HG02610 (cell line): ENCODE measurements at regions not wholly inside any gene's neighbourhood (a gene's known extent, or its start where the extent isn't known, plus 50 kb on each side); places are given as distances from the start of the nearest gene placed in this dataset.
"Not testable (repeated sequence)": the region's sequence is repeated elsewhere in the genome, so short reads cannot be mapped to it uniquely, and the experiment has no call there.

Experiments used
- ATAC-seq: cut with Tn5 transposase; IDR thresholded peaks from one replicate; pipeline ENCODE4 v1.9.1; 2021; ENCODE audit warnings: mild to moderate bottlenecking, moderate library complexity; ENCODE audit not compliant: unreplicated experiment

- not testable (repeated sequence) for ATAC-seq
Measured at GRCh38 chrX:115840729-115841409, 279.9 kb downstream of the PLS3 start.

GRCh38 chrX:115850986-115851385, 290.0 kb downstream of the PLS3 start:
- not testable (repeated sequence) for ATAC-seq

- not testable (repeated sequence) for ATAC-seq
Measured at GRCh38 chrX:115853260-115853659, 292.3 kb downstream of the PLS3 start.

GRCh38 chrX:115881170-115881569, 289.4 kb upstream of the AGTR2 start:
- ATAC-seq = not testable (repeated sequence)

- ATAC-seq = not testable (repeated sequence)
Measured at GRCh38 chrX:115884121-115884520, 286.4 kb upstream of the AGTR2 start.

GRCh38 chrX:115888041-115888440, 282.5 kb upstream of the AGTR2 start:
- ATAC-seq = not testable (repeated sequence)

GRCh38 chrX:115888519-115888918, 282.0 kb upstream of the AGTR2 start:
- ATAC-seq = not testable (repeated sequence)

GRCh38 chrX:115889121-115889890, 281.2 kb upstream of the AGTR2 start:
- no peak for ATAC-seq

- no peak for ATAC-seq
Measured at GRCh38 chrX:115892056-115892708, 278.4 kb upstream of the AGTR2 start.

- ATAC-seq = peak; percentile 54
Measured at GRCh38 chrX:115892787-115893671, 277.5 kb upstream of the AGTR2 start.

- no peak for ATAC-seq
Measured at GRCh38 chrX:115894087-115894486, 276.5 kb upstream of the AGTR2 start.

- ATAC-seq = no peak
Measured at GRCh38 chrX:115895678-115896329, 274.7 kb upstream of the AGTR2 start.

GRCh38 chrX:115896362-115896761, 274.2 kb upstream of the AGTR2 start:
- ATAC-seq = no peak

GRCh38 chrX:115897956-115898355, 272.6 kb upstream of the AGTR2 start:
- no peak for ATAC-seq

- ATAC-seq = peak; percentile 57
Measured at GRCh38 chrX:115898382-115899001, 272.1 kb upstream of the AGTR2 start.

- ATAC-seq = no peak
Measured at GRCh38 chrX:115900425-115900824, 270.1 kb upstream of the AGTR2 start.

- no peak for ATAC-seq
Measured at GRCh38 chrX:115901241-115901640, 269.3 kb upstream of the AGTR2 start.

GRCh38 chrX:115902995-115903394, 267.5 kb upstream of the AGTR2 start:
- no peak for ATAC-seq

- no peak for ATAC-seq
Measured at GRCh38 chrX:115906276-115906675, 264.3 kb upstream of the AGTR2 start.

GRCh38 chrX:115906881-115907280, 263.7 kb upstream of the AGTR2 start:
- no peak for ATAC-seq
